Neural cell (in vitro differentiated cells): ENCODE measurements at regions not wholly inside any gene's neighbourhood (a gene's known extent, or its start where the extent isn't known, plus 50 kb on each side); places are given as distances from the start of the nearest gene placed in this dataset.

Experiments used
- H2AFZ ChIP-seq: fragments of 200-600, 300-800 bp; sonication (generic), shearing (Covaris generic); 2 replicates; pipeline ENCODE4 v1.6.0; 2014; ENCODE audit warnings: low read depth, mild to moderate bottlenecking, antibody characterized with exemption, low read length, moderate library complexity
- H3F3A ChIP-seq: fragments of 200-600 bp; shearing (Covaris generic); 2 replicates; pipeline ENCODE4 v1.6.1; 2016; ENCODE audit warnings: mild to moderate bottlenecking, moderate library complexity, mixed read lengths, antibody characterized with exemption, low read length; ENCODE audit not compliant: insufficient read depth, poor library complexity, severe bottlenecking
- H3K27ac ChIP-seq: fragments of 200-600, 300-800 bp; sonication (generic), shearing (Covaris generic); 2 replicates; pipeline ENCODE4 v1.5.1; 2014; ENCODE audit warnings: mild to moderate bottlenecking, low read length, moderate library complexity
- H3K27me3 ChIP-seq: fragments of 300-800, 200-600 bp; sonication (generic), shearing (Covaris generic); 2 replicates; pipeline ENCODE4 v1.6.0; 2014; ENCODE audit warnings: mild to moderate bottlenecking, low read depth, low read length, moderate library complexity; ENCODE audit not compliant: insufficient read depth
- H3K36me3 ChIP-seq: fragments of 300-800, 200-600 bp; sonication (generic), shearing (Covaris generic); 2 replicates; pipeline ENCODE4 v1.5.1; 2014; ENCODE audit warnings: mild to moderate bottlenecking, antibody characterized with exemption, low read length, moderate library complexity; ENCODE audit not compliant: insufficient read depth
- H3K4me2 ChIP-seq: fragments of 300-800, 200-600 bp; sonication (generic), shearing (Covaris generic); 2 replicates; pipeline ENCODE4 v1.6.0; 2014; ENCODE audit warnings: mild to moderate bottlenecking, low read length
- H3K4me3 ChIP-seq: fragments of 300-800, 200-600 bp; sonication (generic), shearing (Covaris generic); 2 replicates; pipeline ENCODE4 v1.5.1; 2014; ENCODE audit warnings: mild to moderate bottlenecking, low read length, moderate library complexity
- H3K79me2 ChIP-seq: fragments of 200-600 bp; shearing (Covaris generic); replicated peaks from 2 replicates; pipeline ENCODE4 v1.6.0; 2014; ENCODE audit warnings: mild to moderate bottlenecking, low read length, moderate library complexity; ENCODE audit not compliant: insufficient read depth
- H3K9ac ChIP-seq: fragments of 300-800, 200-600 bp; sonication (generic), shearing (Covaris generic); 2 replicates; pipeline ENCODE4 v1.6.1; 2016; ENCODE audit warnings: mild to moderate bottlenecking, low read length, mixed read lengths
- H3K9me2 ChIP-seq: fragments of 200-600 bp; shearing (Covaris generic); 2 replicates; pipeline ENCODE4 v1.6.1; 2016; ENCODE audit warnings: mild to moderate bottlenecking, low read length, mixed read lengths; ENCODE audit not compliant: insufficient read depth
- H3K9me3 ChIP-seq: fragments of 200-600, 300-800 bp; sonication (generic), shearing (Covaris generic); 2 replicates; pipeline ENCODE4 v1.6.1; 2016; ENCODE audit warnings: mild to moderate bottlenecking, mixed run types, low read length, moderate library complexity, mixed read lengths
- H4K20me1 ChIP-seq: fragments of 200-600 bp; shearing (Covaris generic); 2 replicates; pipeline ENCODE4 v1.6.1; 2016; ENCODE audit warnings: mild to moderate bottlenecking, mixed run types; ENCODE audit not compliant: insufficient read depth
- EP300 ChIP-seq: fragments of 450-650 bp; conservative IDR thresholded peaks from 2 replicates; pipeline ENCODE4 v1.6.1; 2014; ENCODE audit warnings: antibody characterized with exemption, mild to moderate bottlenecking, moderate library complexity; ENCODE audit not compliant: poor library complexity, severe bottlenecking
- EZH2 ChIP-seq: fragments of 200-600, 300-800 bp; shearing (Covaris generic), sonication (generic); IDR thresholded peaks from 2 replicates; pipeline ENCODE4 v1.6.1; 2014; ENCODE audit warnings: antibody characterized with exemption, low read length, borderline replicate concordance, mild to moderate bottlenecking; ENCODE audit not compliant: insufficient read depth, poor library complexity, severe bottlenecking
- MXI1 ChIP-seq: fragments of 450-650 bp; conservative IDR thresholded peaks from 2 replicates; pipeline ENCODE4 v1.6.1; 2014; ENCODE audit warnings: antibody characterized with exemption, mild to moderate bottlenecking; ENCODE audit not compliant: poor library complexity, severe bottlenecking
- POLR2AphosphoS5 ChIP-seq: IDR thresholded peaks from 2 replicates; pipeline ENCODE4 v1.6.1; 2012
- RAD21 ChIP-seq: fragments of 450-650 bp; conservative IDR thresholded peaks from 2 replicates; pipeline ENCODE4 v1.6.1; 2014; ENCODE audit warnings: antibody characterized with exemption, mild to moderate bottlenecking, moderate library complexity
- SMC3 ChIP-seq: fragments of 450-650 bp; conservative IDR thresholded peaks from 2 replicates; pipeline ENCODE4 v1.6.1; 2014; ENCODE audit warnings: antibody characterized with exemption, mild to moderate bottlenecking, moderate library complexity; ENCODE audit not compliant: poor library complexity
- TAF1 ChIP-seq: IDR thresholded peaks from 2 replicates; pipeline ENCODE4 v1.6.1; 2012; ENCODE audit warnings: low read depth
- TF ChIP-seq, protein P1 (sequence below): IDR thresholded peaks from 2 replicates; pipeline ENCODE4 v1.6.1; 2012; ENCODE audit warnings: borderline replicate concordance
- TF ChIP-seq, protein P2 (sequence below): fragments of 450-650 bp; IDR thresholded peaks from 2 replicates; pipeline ENCODE4 v1.5.1; 2014; ENCODE audit warnings: antibody characterized with exemption, mild to moderate bottlenecking, moderate library complexity; ENCODE audit not compliant: poor library complexity, severe bottlenecking

DNA sequence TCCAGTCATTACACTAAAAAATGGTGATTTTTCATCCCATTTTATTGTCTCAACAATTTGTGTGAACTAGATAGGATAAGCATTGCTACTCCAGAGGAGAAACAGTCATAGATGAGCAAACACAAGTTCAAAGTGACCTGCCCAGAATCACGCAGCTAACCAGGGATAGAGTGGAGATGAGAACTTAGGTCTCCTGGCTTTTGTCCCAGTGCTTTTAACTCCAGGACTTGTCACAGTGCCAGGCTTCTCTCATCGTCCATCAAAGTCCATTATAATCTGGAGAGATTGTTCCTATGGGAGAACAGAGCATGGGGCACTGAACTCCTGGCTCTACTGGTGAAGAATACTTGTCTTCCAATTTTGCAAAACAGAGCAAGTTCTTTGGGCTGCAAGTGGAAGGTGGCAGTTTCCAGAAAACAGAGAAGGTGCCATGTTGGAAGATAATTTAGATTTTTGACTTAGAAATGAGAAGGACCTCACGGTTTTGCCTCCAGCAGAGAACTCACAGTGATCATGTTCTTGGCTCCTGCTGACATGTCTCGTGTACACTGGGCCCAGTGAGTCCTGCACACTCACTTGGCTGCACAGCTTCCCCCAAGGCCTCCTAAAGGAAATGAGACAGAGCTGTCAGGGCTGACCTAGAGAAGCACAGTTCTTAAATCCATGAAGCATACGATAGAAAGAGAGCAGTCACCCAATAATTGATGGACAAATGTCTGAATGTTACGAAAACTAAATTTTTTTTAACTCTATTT lies 322.9 kb upstream of the NRP1 start:
- Histone ChIP-seq H3K9me3 (no peaks in the 10 kb centered on the region), H3K4me2 (no peak overlapping the region), H3K4me3 (no peak overlapping the region), H3K9ac (no peak overlapping the region), H3K27me3 (no peaks in the 10 kb centered on the region), H3K36me3 (no peaks in the 10 kb centered on the region), H4K20me1 (no peaks in the 10 kb centered on the region), H3K9me2 (no peaks in the 10 kb centered on the region), H3K79me2 (no peaks in the 10 kb centered on the region), H3K27ac (no peak overlapping the region), H2AFZ (no peak overlapping the region), H3F3A (no peaks in the 10 kb centered on the region)
- TF ChIP-seq POLR2AphosphoS5 (no peak), TAF1 (no peak), RAD21 (no peak), EZH2 (no peak), MXI1 (no peak), SMC3 (no peak), EP300 (no peak)
- TF ChIP-seq, protein P1, sequence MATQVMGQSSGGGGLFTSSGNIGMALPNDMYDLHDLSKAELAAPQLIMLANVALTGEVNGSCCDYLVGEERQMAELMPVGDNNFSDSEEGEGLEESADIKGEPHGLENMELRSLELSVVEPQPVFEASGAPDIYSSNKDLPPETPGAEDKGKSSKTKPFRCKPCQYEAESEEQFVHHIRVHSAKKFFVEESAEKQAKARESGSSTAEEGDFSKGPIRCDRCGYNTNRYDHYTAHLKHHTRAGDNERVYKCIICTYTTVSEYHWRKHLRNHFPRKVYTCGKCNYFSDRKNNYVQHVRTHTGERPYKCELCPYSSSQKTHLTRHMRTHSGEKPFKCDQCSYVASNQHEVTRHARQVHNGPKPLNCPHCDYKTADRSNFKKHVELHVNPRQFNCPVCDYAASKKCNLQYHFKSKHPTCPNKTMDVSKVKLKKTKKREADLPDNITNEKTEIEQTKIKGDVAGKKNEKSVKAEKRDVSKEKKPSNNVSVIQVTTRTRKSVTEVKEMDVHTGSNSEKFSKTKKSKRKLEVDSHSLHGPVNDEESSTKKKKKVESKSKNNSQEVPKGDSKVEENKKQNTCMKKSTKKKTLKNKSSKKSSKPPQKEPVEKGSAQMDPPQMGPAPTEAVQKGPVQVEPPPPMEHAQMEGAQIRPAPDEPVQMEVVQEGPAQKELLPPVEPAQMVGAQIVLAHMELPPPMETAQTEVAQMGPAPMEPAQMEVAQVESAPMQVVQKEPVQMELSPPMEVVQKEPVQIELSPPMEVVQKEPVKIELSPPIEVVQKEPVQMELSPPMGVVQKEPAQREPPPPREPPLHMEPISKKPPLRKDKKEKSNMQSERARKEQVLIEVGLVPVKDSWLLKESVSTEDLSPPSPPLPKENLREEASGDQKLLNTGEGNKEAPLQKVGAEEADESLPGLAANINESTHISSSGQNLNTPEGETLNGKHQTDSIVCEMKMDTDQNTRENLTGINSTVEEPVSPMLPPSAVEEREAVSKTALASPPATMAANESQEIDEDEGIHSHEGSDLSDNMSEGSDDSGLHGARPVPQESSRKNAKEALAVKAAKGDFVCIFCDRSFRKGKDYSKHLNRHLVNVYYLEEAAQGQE, result no peak
- TF ChIP-seq, protein P2, sequence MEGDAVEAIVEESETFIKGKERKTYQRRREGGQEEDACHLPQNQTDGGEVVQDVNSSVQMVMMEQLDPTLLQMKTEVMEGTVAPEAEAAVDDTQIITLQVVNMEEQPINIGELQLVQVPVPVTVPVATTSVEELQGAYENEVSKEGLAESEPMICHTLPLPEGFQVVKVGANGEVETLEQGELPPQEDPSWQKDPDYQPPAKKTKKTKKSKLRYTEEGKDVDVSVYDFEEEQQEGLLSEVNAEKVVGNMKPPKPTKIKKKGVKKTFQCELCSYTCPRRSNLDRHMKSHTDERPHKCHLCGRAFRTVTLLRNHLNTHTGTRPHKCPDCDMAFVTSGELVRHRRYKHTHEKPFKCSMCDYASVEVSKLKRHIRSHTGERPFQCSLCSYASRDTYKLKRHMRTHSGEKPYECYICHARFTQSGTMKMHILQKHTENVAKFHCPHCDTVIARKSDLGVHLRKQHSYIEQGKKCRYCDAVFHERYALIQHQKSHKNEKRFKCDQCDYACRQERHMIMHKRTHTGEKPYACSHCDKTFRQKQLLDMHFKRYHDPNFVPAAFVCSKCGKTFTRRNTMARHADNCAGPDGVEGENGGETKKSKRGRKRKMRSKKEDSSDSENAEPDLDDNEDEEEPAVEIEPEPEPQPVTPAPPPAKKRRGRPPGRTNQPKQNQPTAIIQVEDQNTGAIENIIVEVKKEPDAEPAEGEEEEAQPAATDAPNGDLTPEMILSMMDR, result no peak

DNA sequence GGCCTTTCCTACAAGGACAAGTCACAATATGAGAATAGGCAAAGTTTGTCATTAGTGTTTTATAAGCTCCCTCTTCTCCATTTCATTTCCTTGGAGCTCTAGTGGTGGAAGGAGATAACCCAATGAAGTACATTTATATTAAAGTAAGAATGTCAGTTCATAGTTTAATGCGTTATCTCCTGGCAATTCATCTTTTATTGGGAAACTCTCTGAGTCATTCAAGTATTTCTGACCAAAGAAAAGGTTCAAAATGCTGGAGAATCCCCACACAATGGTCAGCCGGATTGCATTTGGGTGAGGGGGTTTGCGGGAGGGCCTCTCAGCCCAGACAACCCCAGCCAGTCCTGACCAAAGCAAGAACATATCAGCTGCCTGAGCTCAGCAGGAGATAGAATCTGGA lies 321.5 kb upstream of the NRP1 start:
- Histone ChIP-seq H4K20me1 (no peaks in the 10 kb centered on the region), H3K27me3 (no peaks in the 10 kb centered on the region), H3K27ac (no peak overlapping the region), H3K9me2 (no peaks in the 10 kb centered on the region), H3K79me2 (no peaks in the 10 kb centered on the region), H2AFZ (no peak overlapping the region), H3K4me2 (no peak overlapping the region), H3K9ac (no peak overlapping the region), H3F3A (no peaks in the 10 kb centered on the region), H3K4me3 (no peak overlapping the region), H3K9me3 (no peaks in the 10 kb centered on the region), H3K36me3 (no peaks in the 10 kb centered on the region)
- TF ChIP-seq MXI1 (no peak), TAF1 (no peak), POLR2AphosphoS5 (no peak), EP300 (no peak), RAD21 (no peak), SMC3 (no peak)
- TF ChIP-seq, protein P2, result no peak
- TF ChIP-seq, protein P1, result no peak
